Esophagus squamous epithelium (tissue), 5 donors: ENCODE measurements at regions not wholly inside any gene's neighbourhood (a gene's known extent, or its start where the extent isn't known, plus 50 kb on each side); places are given as distances from the start of the nearest gene placed in this dataset.

Experiments used
- DNase-seq: peaks from one replicate; lab custom pipeline; 2025; lab: John Stamatoyannopoulos, UW
- H3K27ac ChIP-seq, 4 donors: fragments of 200-600 bp; sonication (generic); one replicate each; pipeline ENCODE4 v1.5.1; 2016 to 2019; ENCODE audit warnings: mild to moderate bottlenecking in 1 of 4
- H3K27me3 ChIP-seq, 4 donors: fragments of 200-600 bp; sonication (generic); 1 replicate in 3 of 4; 2 replicates in 1 of 4; pipeline versions ENCODE4 v1.5.1 to v1.6.0; 2017 to 2021; ENCODE audit warnings: antibody characterized with exemption in 1 of 4
- H3K36me3 ChIP-seq, 3 donors: fragments of 200-600 bp; sonication (generic); one replicate each; pipeline ENCODE4 v1.5.1; 2016 to 2019
- H3K4me1 ChIP-seq, 3 donors: fragments of 200-600 bp; sonication (generic); one replicate each; pipeline ENCODE4 v1.5.1; 2017 to 2019
- H3K4me3 ChIP-seq, 4 donors: fragments of 200-600 bp; sonication (generic); 1 replicate in 3 of 4; 2 replicates in 1 of 4; pipeline ENCODE4 v1.5.1; 2016 to 2019; ENCODE audit warnings: mild to moderate bottlenecking in 2 of 4, moderate library complexity in 1 of 4
- H3K9me3 ChIP-seq, 3 donors: fragments of 200-600 bp; sonication (generic); one replicate each; pipeline ENCODE4 v1.5.1; 2016 to 2019
- CTCF ChIP-seq, 6 experiments: fragments of 450-650 bp in 4 of 6; fragments of 200-600 bp in 2 of 6; sonication (generic) in 2 of 6; IDR thresholded peaks; one replicate each; pipeline ENCODE4 v1.5.1; 2016 to 2019; ENCODE audit warnings: antibody characterized with exemption in 6 of 6, mild to moderate bottlenecking in 4 of 6, moderate library complexity in 4 of 6
- POLR2A ChIP-seq, 4 donors: fragments of 450-650 bp; IDR thresholded peaks; one replicate each; pipeline ENCODE4 v1.6.1; 2017; ENCODE audit warnings: antibody characterized with exemption in 4 of 4, mild to moderate bottlenecking in 4 of 4, moderate library complexity in 3 of 4
- WGBS, 2 donors: methylation state at CpG; one replicate each; pipeline ENCODE4 v1.1.5; 2018; 5-methylcytosine and 5-hydroxymethylcytosine counted together
- intact Hi-C: fragments of 100-400 bp; cut with DNase I; formaldehyde crosslinking; loops from one replicate; pipeline ENCODE4 v1.15.0; 2022
- donor health status: DM: yes; HTN: yes; CAD: no.

DNA sequence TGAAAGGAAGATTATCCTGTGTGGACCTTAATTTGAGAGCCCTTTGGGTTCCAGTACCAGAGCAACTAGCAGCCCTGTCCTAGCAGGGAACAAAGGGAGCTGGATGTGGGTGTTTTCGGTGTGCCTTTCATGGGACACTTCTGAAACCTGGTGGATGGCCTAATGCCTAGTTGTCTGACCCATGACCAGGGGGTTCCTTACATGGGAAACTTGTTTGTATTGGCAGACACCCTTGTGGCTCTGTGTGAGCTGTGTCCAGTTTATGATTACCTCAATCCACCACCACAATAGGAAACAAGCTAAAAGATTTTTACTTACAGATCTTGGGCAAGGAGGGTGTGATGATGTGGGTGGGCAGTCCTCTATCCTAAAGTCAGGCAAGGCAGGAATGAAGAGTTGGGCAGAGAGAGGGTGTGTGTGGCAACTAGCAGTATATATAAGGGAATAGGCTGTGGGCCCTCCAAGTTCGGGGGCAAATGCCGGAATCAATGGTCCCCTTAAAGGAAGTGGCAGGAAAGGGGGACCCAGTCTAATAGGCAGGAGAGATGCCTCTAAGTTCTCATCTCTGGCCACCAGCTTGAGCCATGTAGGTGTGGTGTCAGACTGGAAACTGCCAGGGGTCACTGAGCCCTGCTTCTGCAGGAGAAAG lies 264.6 kb downstream of the QKI start:
- no peak for DNase-seq

GRCh38 chr6:163675611-163676010 lies 261.1 kb downstream of the QKI start:
- intact Hi-C loops: no loop called here
- no peak for DNase-seq
- Histone ChIP-seq H3K4me1 (no peaks in the 10 kb centered on the region), H3K4me3 (no peak overlapping the region), H3K9me3 (peaks cover 0 to 4% (median 0%) of the 10 kb centered on the region in 3 donors), H3K27ac (no peak overlapping the region), H3K36me3 (no peaks in the 10 kb centered on the region), H3K27me3 (no peaks in the 10 kb centered on the region)
- no peak for TF ChIP-seq CTCF (IDR thresholded peaks at IDR 0.05)
- TF ChIP-seq POLR2A (IDR thresholded peaks at IDR 0.05): no peak

More for the DNA sequence above, 264.6 kb downstream of the QKI start:
- no peaks in the 10 kb centered on the region for H3K4me1 ChIP-seq
- WGBS, 2 donors: 89% methylated on average over 3 of the region's 3 CpGs
- peaks cover 0 to 4% (median 0%) of the 10 kb centered on the region in 3 donors for H3K9me3 ChIP-seq
- H3K27ac ChIP-seq: no peak overlapping the region
- no peak overlapping the region for H3K4me3 ChIP-seq
- H3K36me3 ChIP-seq: no peaks in the 10 kb centered on the region
- no peak for TF ChIP-seq CTCF (IDR thresholded peaks at IDR 0.05)
- no peak for TF ChIP-seq POLR2A (IDR thresholded peaks at IDR 0.05)
- intact Hi-C loops: no loop called here
- H3K27me3 ChIP-seq: no peaks in the 10 kb centered on the region

DNA sequence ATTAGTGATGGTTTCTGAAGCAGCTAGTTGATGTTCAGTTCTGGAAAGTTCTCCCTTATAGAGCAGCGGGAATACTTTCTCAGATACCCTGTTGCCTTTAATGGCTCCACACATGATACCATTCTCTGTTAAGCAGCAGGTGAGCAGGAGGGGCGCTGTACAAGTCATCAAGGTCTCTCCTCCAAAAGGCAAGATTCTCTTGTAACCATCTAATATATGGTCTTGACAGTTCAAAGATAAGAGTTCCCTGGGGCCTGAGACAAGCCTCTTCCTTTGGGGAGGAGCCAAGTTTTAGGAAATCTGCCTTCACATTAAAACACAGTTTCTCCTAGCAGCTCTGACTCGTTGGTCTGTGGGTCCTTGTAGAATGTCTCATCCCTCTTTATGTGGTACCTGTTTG lies 258.2 kb downstream of the QKI start:
- Histone ChIP-seq H3K4me1 (no peaks in the 10 kb centered on the region), H3K36me3 (no peaks in the 10 kb centered on the region), H3K27ac (no peak overlapping the region), H3K4me3 (no peak overlapping the region), H3K9me3 (peaks cover 0 to 4% (median 0%) of the 10 kb centered on the region in 3 donors), H3K27me3 (no peaks in the 10 kb centered on the region)
- DNase-seq: no peak
- WGBS, 2 donors: 62 to 70% methylated on average over 2 to 3 of the region's 3 CpGs
- TF ChIP-seq POLR2A (IDR thresholded peaks at IDR 0.05) (no peak), CTCF (IDR thresholded peaks at IDR 0.05) (no peak)
- intact Hi-C loops: no loop called here

DNA sequence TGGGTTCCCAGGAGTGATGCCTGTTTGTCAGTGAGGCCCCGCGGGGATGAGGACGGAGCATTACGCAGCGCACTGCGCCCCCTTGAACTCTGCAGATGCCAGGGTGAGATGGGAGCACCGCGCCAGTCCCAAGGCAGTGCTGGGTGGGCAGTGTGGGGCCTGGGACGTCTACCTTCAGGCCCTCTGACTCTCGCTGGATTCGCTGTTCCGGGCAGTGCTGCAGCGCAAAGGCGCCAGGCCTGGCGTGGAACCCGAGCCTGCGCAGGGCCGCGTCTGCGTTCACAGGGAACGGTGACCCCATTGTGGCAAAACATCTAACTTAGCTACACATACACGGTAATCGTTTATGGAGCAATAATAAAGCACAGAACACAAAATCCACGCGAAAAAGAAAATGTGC lies 257.3 kb downstream of the QKI start:
- H3K36me3 ChIP-seq: no peaks in the 10 kb centered on the region
- intact Hi-C loops: no loop called here
- H3K4me3 ChIP-seq: no peak overlapping the region
- H3K27me3 ChIP-seq: no peaks in the 10 kb centered on the region
- no peak for DNase-seq
- no peaks in the 10 kb centered on the region for H3K4me1 ChIP-seq
- 96 to 98% methylated on average over 7 to 17 of the region's 25 CpGs for WGBS, 2 donors
- TF ChIP-seq POLR2A (IDR thresholded peaks at IDR 0.05): no peak
- no peak for TF ChIP-seq CTCF (IDR thresholded peaks at IDR 0.05)
- no peak overlapping the region for H3K27ac ChIP-seq
- H3K9me3 ChIP-seq: peaks cover 0 to 4% (median 0%) of the 10 kb centered on the region in 3 donors

DNA sequence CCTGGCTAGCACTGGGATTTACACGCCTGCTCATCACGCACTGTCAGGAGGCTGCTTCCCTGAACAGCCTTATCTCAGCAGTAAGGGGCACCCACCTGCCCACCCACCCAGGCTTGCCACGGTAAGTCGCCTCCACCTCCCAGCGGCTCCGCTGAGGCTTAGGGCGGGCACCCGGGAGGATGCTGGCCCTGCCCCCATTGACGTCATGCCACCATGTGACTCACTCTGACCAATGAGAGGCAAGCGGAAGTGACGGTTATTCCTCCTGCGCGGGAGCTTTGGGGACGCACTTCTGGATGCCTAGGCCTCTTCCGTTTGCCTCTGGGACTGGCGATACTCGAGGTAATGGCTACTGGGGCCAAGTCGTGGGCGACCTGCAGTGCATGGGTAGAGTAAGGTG lies 256.8 kb downstream of the QKI start:
- H3K9me3 ChIP-seq: peaks cover 0 to 4% (median 0%) of the 10 kb centered on the region in 3 donors
- H3K4me3 ChIP-seq: no peak overlapping the region
- no peaks in the 10 kb centered on the region for H3K36me3 ChIP-seq
- DNase-seq: no peak
- H3K4me1 ChIP-seq: no peaks in the 10 kb centered on the region
- intact Hi-C loops: no loop called here
- no peak for TF ChIP-seq CTCF (IDR thresholded peaks at IDR 0.05)
- TF ChIP-seq POLR2A (IDR thresholded peaks at IDR 0.05): no peak
- 96% methylated on average over 8 of the region's 19 CpGs; no CpG with 5 or more reads in 1 of the 2 donors for WGBS, 2 donors
- H3K27ac ChIP-seq: no peak overlapping the region
- H3K27me3 ChIP-seq: no peaks in the 10 kb centered on the region
